WTC11 (cell line): ENCODE measurements at regions not wholly inside any gene's neighbourhood (a gene's known extent, or its start where the extent isn't known, plus 50 kb on each side); places are given as distances from the start of the nearest gene placed in this dataset.

Source experiments
- CBFB ChIP-seq: sonication (generic); formaldehyde crosslinking; IDR thresholded peaks from 2 replicates; pipeline ENCODE4 v1.8.1; 2022; ENCODE audit warnings: mild to moderate bottlenecking, low read depth, missing genetic modification reagents
- CTCF ChIP-seq: fragments of 200-600 bp; IDR thresholded peaks from 2 replicates; pipeline ENCODE4 v1.8.0; 2022; ENCODE audit warnings: antibody characterized with exemption
- ZBTB43 ChIP-seq: sonication (generic); formaldehyde crosslinking; IDR thresholded peaks from 2 replicates; pipeline ENCODE4 v1.8.1; 2023; ENCODE audit warnings: mild to moderate bottlenecking, missing genetic modification reagents

GRCh38 chr17:54435966-54436365 lies 464.7 kb upstream of the TOM1L1 start:
- TF ChIP-seq ZBTB43 (CRISPR knock-in tag) (no peak), CTCF (no peak), CBFB (CRISPR knock-in tag) (no peak)
